ENCODE measurements at regions not wholly inside any gene's neighbourhood (a gene's known extent, or its start where the extent isn't known, plus 50 kb on each side); places are given as distances from the start of the nearest gene placed in this dataset.
"Not testable (repeated sequence)": the region's sequence is repeated elsewhere in the genome, so short reads cannot be mapped to it uniquely, and the experiment has no call there.

- no peak for DNase-seq (ENCODE audit: low spot score)
Observed at GRCh38 chr12:78269620-78270019, 438.9 kb downstream of the NAV3 start.

- DNase-seq (ENCODE audit: low spot score) = no peak
Observed at GRCh38 chr12:78271546-78271945, 440.9 kb downstream of the NAV3 start.

GRCh38 chr12:78275886-78276285 lies 445.2 kb downstream of the NAV3 start:
- DNase-seq (ENCODE audit: low spot score) = no peak

- no peak for DNase-seq (ENCODE audit: low spot score)
Observed at GRCh38 chr12:78278706-78279190, 448.1 kb downstream of the NAV3 start.

- no peak for DNase-seq (ENCODE audit: low spot score)
Observed at GRCh38 chr12:78279567-78279966, 448.9 kb downstream of the NAV3 start.

- not testable (repeated sequence) for DNase-seq (ENCODE audit: low spot score)
Observed at GRCh38 chr12:78281102-78281501, 450.4 kb downstream of the NAV3 start.

- DNase-seq (ENCODE audit: low spot score) = no peak
Observed at GRCh38 chr12:78284417-78284816, 453.7 kb downstream of the NAV3 start.

- DNase-seq (ENCODE audit: low spot score) = no peak
Observed at GRCh38 chr12:78290606-78291345, 460.1 kb downstream of the NAV3 start.

- DNase-seq (ENCODE audit: low spot score) = no peak
Observed at GRCh38 chr12:78293059-78293686, 462.5 kb downstream of the NAV3 start.

- DNase-seq (ENCODE audit: low spot score) = not testable (repeated sequence)
Observed at GRCh38 chr12:78301282-78301681, 470.6 kb downstream of the NAV3 start.

- no peak for DNase-seq (ENCODE audit: low spot score)
Observed at GRCh38 chr12:78305808-78306207, 475.1 kb downstream of the NAV3 start.

- DNase-seq (ENCODE audit: low spot score) = no peak
Observed at GRCh38 chr12:78306236-78306635, 475.5 kb downstream of the NAV3 start.

- DNase-seq (ENCODE audit: low spot score) = no peak
Observed at GRCh38 chr12:78308701-78309100, 478.0 kb downstream of the NAV3 start.

GRCh38 chr12:78315028-78315427 lies 484.3 kb downstream of the NAV3 start:
- DNase-seq (ENCODE audit: low spot score) = no peak

GRCh38 chr12:78316136-78316535 lies 485.4 kb downstream of the NAV3 start:
- no peak for DNase-seq (ENCODE audit: low spot score)

GRCh38 chr12:78316631-78317468 lies 486.2 kb downstream of the NAV3 start:
- no peak for DNase-seq (ENCODE audit: low spot score)

GRCh38 chr12:78321696-78322095 lies 491.0 kb downstream of the NAV3 start:
- DNase-seq (ENCODE audit: low spot score) = no peak

- DNase-seq (ENCODE audit: low spot score) = no peak
Observed at GRCh38 chr12:78323226-78323625, 492.5 kb downstream of the NAV3 start.

- DNase-seq (ENCODE audit: low spot score) = no peak
Observed at GRCh38 chr12:78324234-78324633, 493.5 kb downstream of the NAV3 start.

GRCh38 chr12:78328524-78328923 lies 497.8 kb downstream of the NAV3 start:
- DNase-seq (ENCODE audit: low spot score) = no peak

- no peak for DNase-seq (ENCODE audit: low spot score)
Observed at GRCh38 chr12:78330131-78330530, 499.4 kb downstream of the NAV3 start.

GRCh38 chr12:78331181-78331580 lies 500.5 kb downstream of the NAV3 start:
- DNase-seq (ENCODE audit: low spot score) = no peak

- no peak for DNase-seq (ENCODE audit: low spot score)
Observed at GRCh38 chr12:78331753-78332152, 501.1 kb downstream of the NAV3 start.
